GM23338 (cell line): ENCODE measurements at regions not wholly inside any gene's neighbourhood (a gene's known extent, or its start where the extent isn't known, plus 50 kb on each side); places are given as distances from the start of the nearest gene placed in this dataset.

ENCODE experiments used
- ATAC-seq: fragments of 200-7000 bp; cut with Tn5 transposase; 3 replicates; pipeline ENCODE4 v1.9.1; 2020
- DNase-seq: peaks from one replicate; pipeline ENCODE4 v3.0.0-alpha.2; 2015; ENCODE audit warnings: low spot score
- H2AFZ ChIP-seq: fragments of 200-600 bp; sonication (generic); 2 replicates; pipeline ENCODE4 v1.8.0; 2016; ENCODE audit warnings: antibody characterized with exemption, mild to moderate bottlenecking, moderate library complexity
- H3F3A ChIP-seq: fragments of 200-600 bp; sonication (generic); replicated peaks from 2 replicates; pipeline ENCODE4 v1.8.0; 2017; ENCODE audit warnings: antibody characterized with exemption, mixed run types, low read depth
- H3K27ac ChIP-seq: fragments of 200-600 bp; sonication (generic); 2 replicates; pipeline ENCODE4 v1.6.1; 2016; ENCODE audit warnings: low read depth
- H3K27me3 ChIP-seq: fragments of 200-600 bp; sonication (generic); 2 replicates; pipeline ENCODE4 v1.8.0; 2016; ENCODE audit warnings: mild to moderate bottlenecking, mixed run types, moderate library complexity; ENCODE audit not compliant: insufficient read depth
- H3K36me3 ChIP-seq: fragments of 200-600 bp; sonication (generic); 2 replicates; pipeline ENCODE4 v1.8.0; 2016; ENCODE audit warnings: mild to moderate bottlenecking; ENCODE audit not compliant: insufficient read depth
- H3K4me1 ChIP-seq: fragments of 200-600 bp; sonication (generic); 2 replicates; pipeline ENCODE4 v1.8.0; 2016; ENCODE audit warnings: mild to moderate bottlenecking, moderate library complexity; ENCODE audit not compliant: insufficient read depth
- H3K4me2 ChIP-seq: fragments of 200-600 bp; sonication (generic); 2 replicates; pipeline ENCODE4 v1.7.1; 2017; ENCODE audit warnings: mixed run types
- H3K4me3 ChIP-seq: fragments of 200-600 bp; sonication (generic); 2 replicates; pipeline ENCODE4 v1.6.1; 2016; ENCODE audit warnings: mixed run types
- H3K79me2 ChIP-seq: fragments of 200-600 bp; sonication (generic); replicated peaks from 2 replicates; pipeline ENCODE4 v1.8.0; 2017; ENCODE audit warnings: mild to moderate bottlenecking; ENCODE audit not compliant: insufficient read depth
- H3K9me2 ChIP-seq: fragments of 200-600 bp; sonication (generic); 2 replicates; pipeline ENCODE4 v1.8.0; 2017; ENCODE audit not compliant: insufficient read depth
- H4K20me1 ChIP-seq: fragments of 200-600 bp; sonication (generic); replicated peaks from 2 replicates; pipeline ENCODE4 v1.8.0; 2017; ENCODE audit warnings: mild to moderate bottlenecking; ENCODE audit not compliant: insufficient read depth
- H3K27ac Mint-ChIP-seq: 2 replicates; pipeline ENCODE4 v1.8.0; 2020; ENCODE audit warnings: inconsistent platforms, mild to moderate bottlenecking, moderate library complexity, mixed read lengths
- H3K27me3 Mint-ChIP-seq: 3 replicates; pipeline ENCODE4 v1.8.0; 2022; ENCODE audit warnings: low read depth, mild to moderate bottlenecking, moderate library complexity, mixed read lengths, inconsistent platforms; ENCODE audit not compliant: insufficient read depth, poor library complexity
- H3K36me3 Mint-ChIP-seq: 3 replicates; pipeline ENCODE4 v1.8.0; 2021; ENCODE audit warnings: low read depth, mild to moderate bottlenecking, inconsistent platforms, moderate library complexity, mixed read lengths
- H3K4me1 Mint-ChIP-seq: 3 replicates; pipeline ENCODE4 v1.8.0; 2020; ENCODE audit warnings: mild to moderate bottlenecking, inconsistent platforms, mixed read lengths
- H3K4me3 Mint-ChIP-seq: 3 replicates; pipeline ENCODE4 v1.8.0; 2021; ENCODE audit warnings: moderate library complexity, mild to moderate bottlenecking, inconsistent platforms, mixed read lengths
- H3K9me3 Mint-ChIP-seq: 3 replicates; pipeline ENCODE4 v1.8.0; 2020; ENCODE audit warnings: moderate library complexity, mild to moderate bottlenecking, inconsistent platforms, mixed read lengths
- CREB1 ChIP-seq: fragments of 250-450 bp; sonication (Bioruptor Pico); IDR thresholded peaks from 2 replicates; pipeline ENCODE4 v1.5.0; 2020; ENCODE audit warnings: low read depth, mild to moderate bottlenecking, moderate library complexity
- EZH2phosphoT487 ChIP-seq: fragments of 200-600 bp; sonication (generic); IDR thresholded peaks from one replicate; pipeline ENCODE4 v1.8.1; 2018; ENCODE audit warnings: antibody characterized with exemption; ENCODE audit not compliant: unreplicated experiment
- JUNB ChIP-seq: IDR thresholded peaks from one replicate; pipeline ENCODE4 v1.6.1; 2016; ENCODE audit warnings: antibody characterized with exemption; ENCODE audit not compliant: unreplicated experiment
- NANOG ChIP-seq: IDR thresholded peaks from 2 replicates; pipeline ENCODE4 v1.6.1; 2016; ENCODE audit warnings: antibody characterized with exemption, borderline replicate concordance
- POLR2AphosphoS5 ChIP-seq: IDR thresholded peaks from 2 replicates; pipeline ENCODE4 v1.6.1; 2016; ENCODE audit warnings: antibody characterized with exemption, low read depth
- STAT1 ChIP-seq: IDR thresholded peaks from one replicate; pipeline ENCODE4 v1.6.1; 2016; ENCODE audit warnings: antibody characterized with exemption; ENCODE audit not compliant: unreplicated experiment
- ZNF114 ChIP-seq: fragments of 250-450 bp; sonication (Bioruptor Pico); IDR thresholded peaks from 2 replicates; pipeline ENCODE4 v1.5.0; 2020; ENCODE audit warnings: mild to moderate bottlenecking, moderate library complexity
- TF ChIP-seq, protein P1 (sequence below): fragments of 250-450 bp; sonication (Bioruptor Pico); IDR thresholded peaks from 2 replicates; pipeline ENCODE4 v1.5.0; 2020; ENCODE audit warnings: mild to moderate bottlenecking, moderate library complexity

DNA sequence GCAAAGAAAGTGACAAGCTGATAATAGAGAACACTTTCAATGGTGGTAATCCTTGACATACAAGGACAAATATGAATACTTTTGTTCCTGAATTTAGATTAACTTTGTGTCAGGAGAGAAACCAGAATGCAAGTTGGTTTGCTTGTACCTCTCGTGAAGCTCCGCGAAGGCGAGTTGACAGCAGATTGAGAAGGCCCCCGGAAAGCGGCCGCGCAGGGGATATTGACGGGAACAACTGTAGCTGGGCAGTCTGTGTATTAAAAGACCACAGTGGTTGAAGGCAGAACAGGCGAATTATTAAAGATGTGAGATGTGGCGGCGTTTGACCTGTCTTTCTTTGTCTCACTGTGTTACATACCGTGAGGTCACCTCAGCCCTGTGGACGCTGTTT, 175.8 kb upstream of the RALGAPA2 start (continued):
- TF ChIP-seq, protein P1, sequence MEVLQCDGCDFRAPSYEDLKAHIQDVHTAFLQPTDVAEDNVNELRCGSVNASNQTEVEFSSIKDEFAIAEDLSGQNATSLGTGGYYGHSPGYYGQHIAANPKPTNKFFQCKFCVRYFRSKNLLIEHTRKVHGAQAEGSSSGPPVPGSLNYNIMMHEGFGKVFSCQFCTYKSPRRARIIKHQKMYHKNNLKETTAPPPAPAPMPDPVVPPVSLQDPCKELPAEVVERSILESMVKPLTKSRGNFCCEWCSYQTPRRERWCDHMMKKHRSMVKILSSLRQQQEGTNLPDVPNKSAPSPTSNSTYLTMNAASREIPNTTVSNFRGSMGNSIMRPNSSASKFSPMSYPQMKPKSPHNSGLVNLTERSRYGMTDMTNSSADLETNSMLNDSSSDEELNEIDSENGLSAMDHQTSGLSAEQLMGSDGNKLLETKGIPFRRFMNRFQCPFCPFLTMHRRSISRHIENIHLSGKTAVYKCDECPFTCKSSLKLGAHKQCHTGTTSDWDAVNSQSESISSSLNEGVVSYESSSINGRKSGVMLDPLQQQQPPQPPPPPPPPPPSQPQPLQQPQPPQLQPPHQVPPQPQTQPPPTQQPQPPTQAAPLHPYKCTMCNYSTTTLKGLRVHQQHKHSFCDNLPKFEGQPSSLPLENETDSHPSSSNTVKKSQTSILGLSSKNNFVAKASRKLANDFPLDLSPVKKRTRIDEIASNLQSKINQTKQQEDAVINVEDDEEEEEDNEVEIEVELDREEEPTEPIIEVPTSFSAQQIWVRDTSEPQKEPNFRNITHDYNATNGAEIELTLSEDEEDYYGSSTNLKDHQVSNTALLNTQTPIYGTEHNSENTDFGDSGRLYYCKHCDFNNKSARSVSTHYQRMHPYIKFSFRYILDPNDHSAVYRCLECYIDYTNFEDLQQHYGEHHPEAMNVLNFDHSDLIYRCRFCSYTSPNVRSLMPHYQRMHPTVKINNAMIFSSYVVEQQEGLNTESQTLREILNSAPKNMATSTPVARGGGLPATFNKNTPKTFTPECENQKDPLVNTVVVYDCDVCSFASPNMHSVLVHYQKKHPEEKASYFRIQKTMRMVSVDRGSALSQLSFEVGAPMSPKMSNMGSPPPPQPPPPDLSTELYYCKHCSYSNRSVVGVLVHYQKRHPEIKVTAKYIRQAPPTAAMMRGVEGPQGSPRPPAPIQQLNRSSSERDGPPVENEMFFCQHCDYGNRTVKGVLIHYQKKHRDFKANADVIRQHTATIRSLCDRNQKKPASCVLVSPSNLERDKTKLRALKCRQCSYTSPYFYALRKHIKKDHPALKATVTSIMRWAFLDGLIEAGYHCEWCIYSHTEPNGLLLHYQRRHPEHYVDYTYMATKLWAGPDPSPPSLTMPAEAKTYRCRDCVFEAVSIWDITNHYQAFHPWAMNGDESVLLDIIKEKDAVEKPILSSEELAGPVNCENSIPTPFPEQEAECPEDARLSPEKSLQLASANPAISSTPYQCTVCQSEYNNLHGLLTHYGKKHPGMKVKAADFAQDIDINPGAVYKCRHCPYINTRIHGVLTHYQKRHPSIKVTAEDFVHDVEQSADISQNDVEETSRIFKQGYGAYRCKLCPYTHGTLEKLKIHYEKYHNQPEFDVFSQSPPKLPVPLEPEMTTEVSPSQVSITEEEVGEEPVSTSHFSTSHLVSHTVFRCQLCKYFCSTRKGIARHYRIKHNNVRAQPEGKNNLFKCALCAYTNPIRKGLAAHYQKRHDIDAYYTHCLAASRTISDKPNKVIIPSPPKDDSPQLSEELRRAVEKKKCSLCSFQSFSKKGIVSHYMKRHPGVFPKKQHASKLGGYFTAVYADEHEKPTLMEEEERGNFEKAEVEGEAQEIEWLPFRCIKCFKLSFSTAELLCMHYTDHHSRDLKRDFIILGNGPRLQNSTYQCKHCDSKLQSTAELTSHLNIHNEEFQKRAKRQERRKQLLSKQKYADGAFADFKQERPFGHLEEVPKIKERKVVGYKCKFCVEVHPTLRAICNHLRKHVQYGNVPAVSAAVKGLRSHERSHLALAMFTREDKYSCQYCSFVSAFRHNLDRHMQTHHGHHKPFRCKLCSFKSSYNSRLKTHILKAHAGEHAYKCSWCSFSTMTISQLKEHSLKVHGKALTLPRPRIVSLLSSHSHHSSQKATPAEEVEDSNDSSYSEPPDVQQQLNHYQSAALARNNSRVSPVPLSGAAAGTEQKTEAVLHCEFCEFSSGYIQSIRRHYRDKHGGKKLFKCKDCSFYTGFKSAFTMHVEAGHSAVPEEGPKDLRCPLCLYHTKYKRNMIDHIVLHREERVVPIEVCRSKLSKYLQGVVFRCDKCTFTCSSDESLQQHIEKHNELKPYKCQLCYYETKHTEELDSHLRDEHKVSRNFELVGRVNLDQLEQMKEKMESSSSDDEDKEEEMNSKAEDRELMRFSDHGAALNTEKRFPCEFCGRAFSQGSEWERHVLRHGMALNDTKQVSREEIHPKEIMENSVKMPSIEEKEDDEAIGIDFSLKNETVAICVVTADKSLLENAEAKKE (CRISPR knock-in tag): no peak
- TF ChIP-seq ZNF114: no peak
- TF ChIP-seq NANOG: no peak
- no peak for TF ChIP-seq CREB1 (CRISPR knock-in tag)

DNA sequence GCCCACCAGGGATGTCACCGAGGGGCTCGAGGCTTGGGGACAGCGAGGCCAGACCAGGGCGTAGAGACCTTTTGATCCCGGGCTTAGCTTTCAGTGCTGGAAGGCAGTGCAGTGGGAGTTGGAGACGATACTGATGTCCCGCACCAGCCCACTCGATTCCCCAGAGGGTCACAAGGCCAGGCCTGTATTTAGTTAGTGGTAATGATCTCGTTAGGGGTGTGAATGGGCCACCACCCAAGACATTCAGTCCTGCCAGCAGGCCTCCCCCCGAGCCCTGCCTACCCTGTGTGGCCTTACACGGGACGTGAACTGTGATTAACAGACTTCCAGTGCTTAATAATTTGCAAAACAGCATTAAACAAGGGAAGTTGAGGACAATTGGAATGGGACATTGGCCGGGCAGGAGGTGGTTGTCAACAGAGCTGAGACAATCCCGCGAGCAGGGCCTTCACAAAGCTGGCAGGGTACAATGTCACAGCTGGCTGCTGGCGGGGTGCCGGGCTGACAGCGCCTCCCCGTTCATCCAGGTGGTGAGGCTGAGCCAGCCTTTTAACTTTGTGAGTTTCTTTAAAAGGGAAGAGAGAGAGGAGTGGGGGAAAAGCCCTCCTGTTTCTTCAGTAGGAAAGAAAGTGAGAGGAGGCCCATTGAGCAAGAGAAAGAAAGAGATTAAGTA, 175.3 kb upstream of the RALGAPA2 start:
- no peaks in the 10 kb centered on the region for H3K9me3 Mint-ChIP-seq
- Histone ChIP-seq H4K20me1 (no peaks in the 10 kb centered on the region), H3F3A (no peaks in the 10 kb centered on the region), H3K4me3 (no peak overlapping the region), H3K4me1 (peaks cover 10% of the 10 kb centered on the region), H2AFZ (0 out of 2 replicates have a peak overlapping the region, but pooled peaks have one; percentile 11), H3K9me2 (no peaks in the 10 kb centered on the region), H3K79me2 (no peaks in the 10 kb centered on the region), H3K27me3 (no peaks in the 10 kb centered on the region), H3K27ac (0 out of 2 replicates have a peak overlapping the region, but pooled peaks have one; percentile 72), H3K36me3 (no peaks in the 10 kb centered on the region), H3K4me2 (no peak overlapping the region)
- TF ChIP-seq ZNF114 (peak; percentile 68; the same call in 1 of the 2 replicates), JUNB (no peak), STAT1 (no peak), POLR2AphosphoS5 (no peak), EZH2phosphoT487 (no peak)
- DNase-seq: peak; percentile 45
- ATAC-seq: peak; percentile 92
- no peaks in the 10 kb centered on the region for H3K36me3 Mint-ChIP-seq
- H3K27me3 Mint-ChIP-seq: peaks cover 4% of the 10 kb centered on the region
- H3K4me1 Mint-ChIP-seq: peaks cover 28% of the 10 kb centered on the region
- H3K4me3 Mint-ChIP-seq: no peak overlapping the region
- no peak overlapping the region for H3K27ac Mint-ChIP-seq
